Mesendoderm (in vitro differentiated cells): ENCODE measurements at regions not wholly inside any gene's neighbourhood (a gene's known extent, or its start where the extent isn't known, plus 50 kb on each side); places are given as distances from the start of the nearest gene placed in this dataset.
A peak's percentile ranks its signal among the peaks of the same experiment; 100 is the strongest.

Source experiments
- DNase-seq: peaks from one replicate; pipeline ENCODE4 v3.0.0; 2013
- H2AK5ac ChIP-seq: 2 replicates; pipeline ENCODE4 v1.6.1; 2013; ENCODE audit warnings: low read length, inconsistent platforms
- H2BK120ac ChIP-seq: 2 replicates; pipeline ENCODE4 v1.6.1; 2013; ENCODE audit warnings: low read depth, mild to moderate bottlenecking, low read length, moderate library complexity, mixed read lengths
- H2BK15ac ChIP-seq: replicated peaks from 2 replicates; pipeline ENCODE4 v1.6.1; 2013; ENCODE audit warnings: low read depth, mild to moderate bottlenecking, moderate library complexity
- H2BK5ac ChIP-seq: 2 replicates; pipeline ENCODE4 v1.6.1; 2013; ENCODE audit warnings: low read length, inconsistent platforms
- H3K18ac ChIP-seq: 2 replicates; pipeline ENCODE4 v1.6.1; 2013; ENCODE audit warnings: mild to moderate bottlenecking, low read length, mixed read lengths
- H3K23ac ChIP-seq: one replicate; pipeline ENCODE4 v1.6.1; 2013; ENCODE audit warnings: low read length
- H3K27ac ChIP-seq: 2 replicates; pipeline ENCODE4 v1.5.1; 2013; ENCODE audit warnings: low read depth, mild to moderate bottlenecking, inconsistent platforms, low read length, moderate library complexity
- H3K27me3 ChIP-seq: 2 replicates; pipeline ENCODE4 v1.6.1; 2013; ENCODE audit warnings: low read length, control low read depth, mild to moderate bottlenecking, inconsistent platforms; ENCODE audit not compliant: insufficient read depth, poor library complexity
- H3K36me3 ChIP-seq: 2 replicates; pipeline ENCODE4 v1.6.1; 2013; ENCODE audit warnings: low read length, inconsistent platforms; ENCODE audit not compliant: control insufficient read depth, insufficient read depth
- H3K4ac ChIP-seq: one replicate; pipeline ENCODE4 v1.6.1; 2013; ENCODE audit warnings: low read depth, mild to moderate bottlenecking, low read length, moderate library complexity
- H3K4me1 ChIP-seq: 2 replicates; pipeline ENCODE4 v1.6.1; 2013; ENCODE audit warnings: low read depth, low read length, inconsistent platforms; ENCODE audit not compliant: control insufficient read depth
- H3K4me2 ChIP-seq: 2 replicates; pipeline ENCODE4 v1.6.1; 2013; ENCODE audit warnings: low read length
- H3K4me3 ChIP-seq: 2 replicates; pipeline ENCODE4 v1.5.1; 2013; ENCODE audit warnings: mild to moderate bottlenecking, low read length
- H3K56ac ChIP-seq: one replicate; pipeline ENCODE4 v1.6.1; 2013; ENCODE audit warnings: low read length
- H3K79me1 ChIP-seq: 2 replicates; pipeline ENCODE4 v1.6.1; 2013; ENCODE audit warnings: low read length, inconsistent platforms
- H3K79me2 ChIP-seq: 2 replicates; pipeline ENCODE4 v1.6.1; 2013; ENCODE audit warnings: mild to moderate bottlenecking, low read length; ENCODE audit not compliant: control insufficient read depth, insufficient read depth
- H3K9ac ChIP-seq: 2 replicates; pipeline ENCODE4 v1.6.1; 2013; ENCODE audit warnings: low read length, inconsistent platforms
- H4K5ac ChIP-seq: one replicate; pipeline ENCODE4 v1.6.1; 2013; ENCODE audit warnings: low read length
- H4K8ac ChIP-seq: one replicate; pipeline ENCODE4 v1.6.1; 2013; ENCODE audit warnings: low read depth, mild to moderate bottlenecking, control low read depth, low read length, moderate library complexity
- WGBS: extraction: QIAGEN DNeasy Blood & Tissue Kit; methylation state at CpG from one replicate; pipeline ENCODE4 v1.1.7; 2013; ENCODE audit warnings: low lambda C conversion rate, missing lambda C conversion rate; ENCODE audit not compliant: insufficient coverage; ENCODE audit errors: extremely low coverage; 5-methylcytosine and 5-hydroxymethylcytosine counted together

DNA sequence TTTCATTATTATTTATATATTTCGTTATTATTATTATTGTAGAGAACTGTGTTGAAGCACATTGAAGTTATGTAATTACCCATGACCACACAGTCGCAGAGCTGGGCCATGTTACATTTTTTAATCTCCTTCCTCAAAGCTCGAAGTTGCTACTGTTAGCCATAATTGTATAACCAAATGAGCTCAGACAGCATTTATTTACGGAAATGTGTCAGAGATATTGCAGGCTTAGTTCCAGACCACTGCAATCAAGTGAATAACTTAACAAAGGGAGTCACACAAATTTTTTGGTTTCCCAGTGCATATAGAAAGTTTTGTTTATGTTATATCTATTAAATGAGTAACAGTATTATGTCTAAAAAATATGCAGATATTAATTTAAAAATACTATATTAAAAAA lies 147.1 kb upstream of the SLITRK1 start:
- H3K27ac ChIP-seq: no peak overlapping the region
- no peak overlapping the region for H2BK5ac ChIP-seq
- no peak overlapping the region for H3K56ac ChIP-seq
- no peak overlapping the region for H3K4me2 ChIP-seq
- H2BK120ac ChIP-seq: no peak overlapping the region
- no peaks in the 10 kb centered on the region for H3K36me3 ChIP-seq
- no peak overlapping the region for H4K8ac ChIP-seq
- H3K4ac ChIP-seq: no peak overlapping the region
- H3K4me3 ChIP-seq: no peak overlapping the region
- no peaks in the 10 kb centered on the region for H3K4me1 ChIP-seq
- no peak overlapping the region for H3K18ac ChIP-seq
- no peak overlapping the region for H3K9ac ChIP-seq
- no peak overlapping the region for H3K23ac ChIP-seq
- no peak overlapping the region for H4K5ac ChIP-seq
- no peaks in the 10 kb centered on the region for H3K79me1 ChIP-seq
- WGBS: 100% methylated on average over 1 of the region's 4 CpGs
- H2AK5ac ChIP-seq: no peak overlapping the region
- no peaks in the 10 kb centered on the region for H3K27me3 ChIP-seq
- no peak overlapping the region for H2BK15ac ChIP-seq
- H3K79me2 ChIP-seq: no peaks in the 10 kb centered on the region
- DNase-seq: no peak

DNA sequence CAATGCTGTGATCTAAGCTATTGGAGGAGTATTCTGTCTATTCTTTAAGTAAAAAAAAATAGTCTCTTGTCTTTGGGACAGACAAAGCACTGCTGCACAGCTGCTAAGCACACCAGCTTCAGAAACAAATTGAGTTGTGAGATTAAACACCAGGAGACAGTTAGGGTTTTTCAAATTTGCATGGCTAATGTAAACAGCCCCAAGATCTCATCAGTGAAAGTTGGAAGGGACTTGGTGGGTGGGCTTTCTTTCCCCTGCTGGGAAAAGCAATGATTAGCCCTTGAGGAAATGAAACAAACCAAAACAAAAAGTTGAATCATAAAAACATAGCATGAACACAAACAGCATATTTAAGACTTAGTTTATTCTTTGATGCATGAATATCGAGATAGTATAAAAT lies 143.6 kb upstream of the SLITRK1 start:
- DNase-seq: peak; percentile 51
- H3K18ac ChIP-seq: no peak overlapping the region
- no peaks in the 10 kb centered on the region for H3K27me3 ChIP-seq
- H2BK15ac ChIP-seq: no peak overlapping the region
- no peaks in the 10 kb centered on the region for H3K4me1 ChIP-seq
- no peak overlapping the region for H2BK120ac ChIP-seq
- no peak overlapping the region for H4K5ac ChIP-seq
- no peak overlapping the region for H2BK5ac ChIP-seq
- no peaks in the 10 kb centered on the region for H3K79me1 ChIP-seq
- H2AK5ac ChIP-seq: no peak overlapping the region
- no peak overlapping the region for H3K4me3 ChIP-seq
- no peak overlapping the region for H3K4ac ChIP-seq
- no peak overlapping the region for H3K4me2 ChIP-seq
- H4K8ac ChIP-seq: no peak overlapping the region
- H3K9ac ChIP-seq: no peak overlapping the region
- H3K36me3 ChIP-seq: no peaks in the 10 kb centered on the region
- H3K27ac ChIP-seq: no peak overlapping the region
- H3K56ac ChIP-seq: no peak overlapping the region
- H3K79me2 ChIP-seq: no peaks in the 10 kb centered on the region
- H3K23ac ChIP-seq: no peak overlapping the region
- WGBS: no CpG with 5 or more reads among the region's 1 CpG

DNA sequence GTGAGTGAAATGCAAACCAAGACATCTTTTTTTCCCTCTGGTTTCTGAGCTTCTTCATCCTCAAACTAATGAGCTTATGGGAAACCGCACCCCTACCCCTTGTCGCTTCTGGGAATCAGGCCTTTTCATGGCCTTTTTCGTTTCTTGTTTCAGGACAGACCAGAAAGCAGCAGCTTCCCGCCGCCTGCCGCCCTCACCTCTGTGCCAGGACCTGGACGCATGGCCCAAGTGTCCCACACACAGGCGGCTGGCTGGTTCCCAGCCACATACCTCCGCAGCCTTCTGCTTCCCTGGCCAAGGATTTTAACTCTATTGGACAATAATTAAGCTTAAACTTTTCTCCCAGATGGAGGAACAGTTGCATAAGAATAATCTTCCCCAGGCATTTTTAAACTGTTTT lies 114.1 kb upstream of the SLITRK1 start:
- Histone ChIP-seq H3K23ac (no peak overlapping the region), H3K79me1 (no peaks in the 10 kb centered on the region), H4K5ac (no peak overlapping the region), H3K18ac (no peak overlapping the region), H3K4ac (no peak overlapping the region), H2BK120ac (no peak overlapping the region), H2AK5ac (no peak overlapping the region), H3K27ac (no peak overlapping the region), H2BK15ac (no peak overlapping the region), H3K56ac (no peak overlapping the region), H3K27me3 (no peaks in the 10 kb centered on the region), H3K4me3 (no peak overlapping the region), H3K9ac (no peak overlapping the region), H2BK5ac (no peak overlapping the region), H3K4me1 (no peaks in the 10 kb centered on the region), H3K36me3 (no peaks in the 10 kb centered on the region), H3K4me2 (no peak overlapping the region), H4K8ac (no peak overlapping the region), H3K79me2 (no peaks in the 10 kb centered on the region)
- WGBS: no CpG with 5 or more reads among the region's 9 CpGs
- no peak for DNase-seq

DNA sequence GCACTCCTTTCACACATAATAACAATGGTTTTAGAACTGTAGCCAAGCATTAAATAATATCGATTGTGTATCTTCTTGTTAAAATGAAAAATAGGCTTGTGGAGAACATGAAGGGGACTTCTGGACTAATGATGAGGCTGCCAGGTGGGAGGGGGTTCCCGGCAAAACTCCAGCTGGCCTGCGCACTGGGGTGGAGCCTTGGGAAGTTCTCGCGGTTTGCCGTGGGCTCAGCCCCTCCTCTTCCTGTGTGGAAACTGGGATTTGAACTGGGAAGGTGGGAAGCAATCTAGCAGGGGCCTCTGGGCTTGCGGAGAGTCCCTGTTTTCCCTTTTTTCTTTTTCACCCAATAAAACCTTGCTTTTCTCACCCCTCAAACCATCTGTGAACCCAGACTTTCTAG lies 113.7 kb upstream of the SLITRK1 start:
- Histone ChIP-seq H3K27me3 (no peaks in the 10 kb centered on the region), H3K18ac (no peak overlapping the region), H3K79me2 (no peaks in the 10 kb centered on the region), H2BK120ac (no peak overlapping the region), H3K27ac (no peak overlapping the region), H3K23ac (no peak overlapping the region), H3K4ac (no peak overlapping the region), H3K79me1 (no peaks in the 10 kb centered on the region), H2BK5ac (no peak overlapping the region), H2AK5ac (no peak overlapping the region), H3K9ac (no peak overlapping the region), H3K4me3 (no peak overlapping the region), H3K56ac (no peak overlapping the region), H3K36me3 (no peaks in the 10 kb centered on the region), H2BK15ac (no peak overlapping the region), H4K8ac (no peak overlapping the region), H3K4me2 (no peak overlapping the region), H4K5ac (no peak overlapping the region), H3K4me1 (no peaks in the 10 kb centered on the region)
- no CpG with 5 or more reads among the region's 7 CpGs for WGBS
- DNase-seq: no peak

DNA sequence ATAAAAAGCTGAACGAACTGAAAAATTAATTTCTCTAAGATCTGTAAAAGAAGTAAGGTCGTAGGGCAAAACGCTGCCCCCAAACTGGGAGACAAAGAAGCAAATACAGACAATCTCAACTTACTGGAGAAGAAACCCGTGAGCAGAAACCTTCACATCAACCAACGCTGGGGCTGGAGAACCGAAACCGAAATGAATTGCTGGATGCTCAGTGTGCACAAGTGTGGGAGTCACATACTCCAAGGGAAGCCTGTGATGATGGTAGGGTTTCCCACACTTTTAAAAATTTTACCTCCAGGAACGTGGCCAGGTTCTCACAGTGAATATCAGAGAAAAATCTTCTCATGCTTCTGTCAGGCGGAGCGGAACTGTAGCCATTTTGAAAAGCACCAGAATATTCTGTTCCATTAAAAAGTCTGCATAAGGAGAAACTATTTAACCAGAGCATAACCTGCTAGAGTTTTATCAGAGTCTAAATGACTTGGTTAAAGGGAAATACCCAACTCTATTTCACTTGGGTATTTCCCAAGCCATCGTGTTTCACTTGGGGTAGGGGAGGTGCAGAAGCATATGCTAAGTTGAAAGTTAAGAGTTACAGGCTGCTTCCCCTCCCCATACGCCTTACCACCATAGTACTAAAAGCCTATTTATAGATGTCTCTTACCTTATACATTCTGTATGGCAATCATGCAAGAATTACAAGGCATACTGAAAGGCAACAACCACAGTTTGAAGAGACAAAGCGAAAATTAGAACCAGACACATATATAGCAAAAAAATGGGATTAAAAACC lies 110.5 kb upstream of the SLITRK1 start:
- no peaks in the 10 kb centered on the region for H3K36me3 ChIP-seq
- no peaks in the 10 kb centered on the region for H3K4me1 ChIP-seq
- H2AK5ac ChIP-seq: no peak overlapping the region
- H3K56ac ChIP-seq: no peak overlapping the region
- H3K27me3 ChIP-seq: no peaks in the 10 kb centered on the region
- H2BK5ac ChIP-seq: no peak overlapping the region
- no peak overlapping the region for H2BK120ac ChIP-seq
- H3K18ac ChIP-seq: no peak overlapping the region
- H4K5ac ChIP-seq: no peak overlapping the region
- H3K4me3 ChIP-seq: no peak overlapping the region
- WGBS: no CpG with 5 or more reads among the region's 13 CpGs
- H3K79me2 ChIP-seq: no peaks in the 10 kb centered on the region
- no peak overlapping the region for H3K4ac ChIP-seq
- DNase-seq: no peak
- no peak overlapping the region for H4K8ac ChIP-seq
- no peak overlapping the region for H3K9ac ChIP-seq
- H3K79me1 ChIP-seq: no peaks in the 10 kb centered on the region
- H3K4me2 ChIP-seq: no peak overlapping the region
- no peak overlapping the region for H3K27ac ChIP-seq
- no peak overlapping the region for H2BK15ac ChIP-seq
- no peak overlapping the region for H3K23ac ChIP-seq

DNA sequence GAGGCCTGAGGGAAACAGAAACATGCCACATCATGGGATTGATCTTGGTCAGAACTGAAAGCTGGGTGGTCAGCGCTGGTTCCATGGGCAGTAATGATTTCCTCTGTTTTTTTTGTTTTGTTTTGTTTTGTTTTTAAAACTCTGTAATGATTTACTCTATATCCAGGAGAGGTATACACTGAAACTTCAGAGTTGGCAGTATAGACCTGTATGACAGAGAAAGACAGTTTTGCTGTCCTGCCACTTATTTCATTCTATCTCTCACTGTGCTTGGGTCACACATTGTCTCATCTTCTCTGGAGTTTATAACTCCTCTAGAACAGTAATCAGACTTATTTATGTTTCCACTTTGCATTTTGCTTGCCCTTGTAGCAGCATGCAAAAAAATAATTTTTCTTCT lies 105.1 kb upstream of the SLITRK1 start:
- H4K5ac ChIP-seq: no peak overlapping the region
- H3K27me3 ChIP-seq: no peaks in the 10 kb centered on the region
- no peak overlapping the region for H2BK120ac ChIP-seq
- no peak for DNase-seq
- H2BK15ac ChIP-seq: no peak overlapping the region
- no peak overlapping the region for H3K4ac ChIP-seq
- H3K36me3 ChIP-seq: no peaks in the 10 kb centered on the region
- no peak overlapping the region for H3K27ac ChIP-seq
- no peak overlapping the region for H2BK5ac ChIP-seq
- no peak overlapping the region for H3K56ac ChIP-seq
- H3K23ac ChIP-seq: no peak overlapping the region
- WGBS: no CpG with 5 or more reads among the region's 1 CpG
- no peaks in the 10 kb centered on the region for H3K79me2 ChIP-seq
- H3K9ac ChIP-seq: no peak overlapping the region
- no peak overlapping the region for H3K4me3 ChIP-seq
- H3K4me1 ChIP-seq: no peaks in the 10 kb centered on the region
- H3K79me1 ChIP-seq: no peaks in the 10 kb centered on the region
- H3K18ac ChIP-seq: no peak overlapping the region
- no peak overlapping the region for H2AK5ac ChIP-seq
- no peak overlapping the region for H3K4me2 ChIP-seq
- H4K8ac ChIP-seq: no peak overlapping the region
